Neural cell (in vitro differentiated cells): ENCODE measurements at regions not wholly inside any gene's neighbourhood (a gene's known extent, or its start where the extent isn't known, plus 50 kb on each side); places are given as distances from the start of the nearest gene placed in this dataset.

ENCODE experiments used
- EP300 ChIP-seq: fragments of 450-650 bp; conservative IDR thresholded peaks from 2 replicates; pipeline ENCODE4 v1.6.1; 2014; ENCODE audit warnings: antibody characterized with exemption, mild to moderate bottlenecking, moderate library complexity; ENCODE audit not compliant: poor library complexity, severe bottlenecking
- EZH2 ChIP-seq: fragments of 200-600, 300-800 bp; shearing (Covaris generic), sonication (generic); IDR thresholded peaks from 2 replicates; pipeline ENCODE4 v1.6.1; 2014; ENCODE audit warnings: antibody characterized with exemption, low read length, borderline replicate concordance, mild to moderate bottlenecking; ENCODE audit not compliant: insufficient read depth, poor library complexity, severe bottlenecking
- MXI1 ChIP-seq: fragments of 450-650 bp; conservative IDR thresholded peaks from 2 replicates; pipeline ENCODE4 v1.6.1; 2014; ENCODE audit warnings: antibody characterized with exemption, mild to moderate bottlenecking; ENCODE audit not compliant: poor library complexity, severe bottlenecking
- POLR2AphosphoS5 ChIP-seq: IDR thresholded peaks from 2 replicates; pipeline ENCODE4 v1.6.1; 2012
- RAD21 ChIP-seq: fragments of 450-650 bp; conservative IDR thresholded peaks from 2 replicates; pipeline ENCODE4 v1.6.1; 2014; ENCODE audit warnings: antibody characterized with exemption, mild to moderate bottlenecking, moderate library complexity
- SMC3 ChIP-seq: fragments of 450-650 bp; conservative IDR thresholded peaks from 2 replicates; pipeline ENCODE4 v1.6.1; 2014; ENCODE audit warnings: antibody characterized with exemption, mild to moderate bottlenecking, moderate library complexity; ENCODE audit not compliant: poor library complexity
- TAF1 ChIP-seq: IDR thresholded peaks from 2 replicates; pipeline ENCODE4 v1.6.1; 2012; ENCODE audit warnings: low read depth
- TF ChIP-seq, protein P1 (sequence below): fragments of 450-650 bp; IDR thresholded peaks from 2 replicates; pipeline ENCODE4 v1.5.1; 2014; ENCODE audit warnings: antibody characterized with exemption, mild to moderate bottlenecking, moderate library complexity; ENCODE audit not compliant: poor library complexity, severe bottlenecking
- TF ChIP-seq, protein P2 (sequence below): IDR thresholded peaks from 2 replicates; pipeline ENCODE4 v1.6.1; 2012; ENCODE audit warnings: borderline replicate concordance

DNA sequence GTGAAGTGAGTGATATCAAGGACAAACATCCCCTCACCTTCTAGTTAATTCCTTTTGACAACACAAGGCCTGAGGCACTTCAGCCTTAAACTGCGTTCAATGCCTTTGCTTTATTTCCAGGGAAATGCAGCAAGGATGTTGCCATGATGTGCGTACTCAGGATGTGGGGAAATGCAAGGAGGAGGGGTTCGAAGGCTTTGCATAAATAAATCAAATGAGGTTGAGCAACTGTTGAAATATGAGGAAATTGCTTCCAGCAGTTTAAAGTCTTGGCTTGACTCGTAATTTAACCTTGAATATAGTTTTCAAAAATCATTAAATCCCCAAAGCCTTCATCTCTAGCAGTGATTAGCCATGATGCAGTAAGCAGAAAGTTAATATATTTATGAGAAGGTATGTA lies 81.8 kb upstream of the CCL2 start:
- TF ChIP-seq, protein P1, sequence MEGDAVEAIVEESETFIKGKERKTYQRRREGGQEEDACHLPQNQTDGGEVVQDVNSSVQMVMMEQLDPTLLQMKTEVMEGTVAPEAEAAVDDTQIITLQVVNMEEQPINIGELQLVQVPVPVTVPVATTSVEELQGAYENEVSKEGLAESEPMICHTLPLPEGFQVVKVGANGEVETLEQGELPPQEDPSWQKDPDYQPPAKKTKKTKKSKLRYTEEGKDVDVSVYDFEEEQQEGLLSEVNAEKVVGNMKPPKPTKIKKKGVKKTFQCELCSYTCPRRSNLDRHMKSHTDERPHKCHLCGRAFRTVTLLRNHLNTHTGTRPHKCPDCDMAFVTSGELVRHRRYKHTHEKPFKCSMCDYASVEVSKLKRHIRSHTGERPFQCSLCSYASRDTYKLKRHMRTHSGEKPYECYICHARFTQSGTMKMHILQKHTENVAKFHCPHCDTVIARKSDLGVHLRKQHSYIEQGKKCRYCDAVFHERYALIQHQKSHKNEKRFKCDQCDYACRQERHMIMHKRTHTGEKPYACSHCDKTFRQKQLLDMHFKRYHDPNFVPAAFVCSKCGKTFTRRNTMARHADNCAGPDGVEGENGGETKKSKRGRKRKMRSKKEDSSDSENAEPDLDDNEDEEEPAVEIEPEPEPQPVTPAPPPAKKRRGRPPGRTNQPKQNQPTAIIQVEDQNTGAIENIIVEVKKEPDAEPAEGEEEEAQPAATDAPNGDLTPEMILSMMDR: no peak
- TF ChIP-seq POLR2AphosphoS5 (no peak), EP300 (no peak), EZH2 (no peak), TAF1 (no peak), MXI1 (no peak), RAD21 (no peak), SMC3 (no peak)
- TF ChIP-seq, protein P2, sequence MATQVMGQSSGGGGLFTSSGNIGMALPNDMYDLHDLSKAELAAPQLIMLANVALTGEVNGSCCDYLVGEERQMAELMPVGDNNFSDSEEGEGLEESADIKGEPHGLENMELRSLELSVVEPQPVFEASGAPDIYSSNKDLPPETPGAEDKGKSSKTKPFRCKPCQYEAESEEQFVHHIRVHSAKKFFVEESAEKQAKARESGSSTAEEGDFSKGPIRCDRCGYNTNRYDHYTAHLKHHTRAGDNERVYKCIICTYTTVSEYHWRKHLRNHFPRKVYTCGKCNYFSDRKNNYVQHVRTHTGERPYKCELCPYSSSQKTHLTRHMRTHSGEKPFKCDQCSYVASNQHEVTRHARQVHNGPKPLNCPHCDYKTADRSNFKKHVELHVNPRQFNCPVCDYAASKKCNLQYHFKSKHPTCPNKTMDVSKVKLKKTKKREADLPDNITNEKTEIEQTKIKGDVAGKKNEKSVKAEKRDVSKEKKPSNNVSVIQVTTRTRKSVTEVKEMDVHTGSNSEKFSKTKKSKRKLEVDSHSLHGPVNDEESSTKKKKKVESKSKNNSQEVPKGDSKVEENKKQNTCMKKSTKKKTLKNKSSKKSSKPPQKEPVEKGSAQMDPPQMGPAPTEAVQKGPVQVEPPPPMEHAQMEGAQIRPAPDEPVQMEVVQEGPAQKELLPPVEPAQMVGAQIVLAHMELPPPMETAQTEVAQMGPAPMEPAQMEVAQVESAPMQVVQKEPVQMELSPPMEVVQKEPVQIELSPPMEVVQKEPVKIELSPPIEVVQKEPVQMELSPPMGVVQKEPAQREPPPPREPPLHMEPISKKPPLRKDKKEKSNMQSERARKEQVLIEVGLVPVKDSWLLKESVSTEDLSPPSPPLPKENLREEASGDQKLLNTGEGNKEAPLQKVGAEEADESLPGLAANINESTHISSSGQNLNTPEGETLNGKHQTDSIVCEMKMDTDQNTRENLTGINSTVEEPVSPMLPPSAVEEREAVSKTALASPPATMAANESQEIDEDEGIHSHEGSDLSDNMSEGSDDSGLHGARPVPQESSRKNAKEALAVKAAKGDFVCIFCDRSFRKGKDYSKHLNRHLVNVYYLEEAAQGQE: no peak
